ENCODE measurements at regions not wholly inside any gene's neighbourhood (a gene's known extent, or its start where the extent isn't known, plus 50 kb on each side); places are given as distances from the start of the nearest gene placed in this dataset.

DNA sequence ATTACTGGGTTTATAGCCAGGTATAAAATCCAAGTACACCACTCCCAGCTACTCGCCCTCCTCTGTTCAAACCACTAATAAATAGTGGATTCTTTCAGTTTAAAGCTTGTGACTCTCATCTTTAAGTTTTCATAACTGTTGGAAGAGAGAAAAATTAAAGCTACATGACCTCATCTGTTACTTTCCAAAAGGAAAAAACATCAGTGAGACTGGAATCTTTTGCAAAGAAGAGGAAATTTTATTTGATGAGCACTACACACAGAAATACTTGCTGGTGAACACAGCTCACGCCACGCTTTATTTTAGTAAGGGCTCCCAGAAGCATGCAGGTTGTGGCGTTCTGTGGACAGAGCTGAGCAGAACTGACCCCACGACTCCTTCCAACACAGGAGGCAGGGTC is 527.0 kb upstream of the MGMT start:
- Mint-ChIP-seq H3K27me3 (peaks cover 3% of the 10 kb centered on the region), H3K4me1 (no peaks in the 10 kb centered on the region), H3K27ac (no peak overlapping the region), H3K4me3 (no peak overlapping the region), H3K36me3 (no peaks in the 10 kb centered on the region), H3K9me3 (peaks cover 11% of the 10 kb centered on the region)
- CTCF ChIA-PET: no interaction called here
- DNase-seq: no peak

- H3K9me3 Mint-ChIP-seq: peaks cover 27% of the 10 kb centered on the region
- CTCF ChIA-PET: no interaction called here
- DNase-seq: no peak
- H3K4me1 Mint-ChIP-seq: no peaks in the 10 kb centered on the region
- no peaks in the 10 kb centered on the region for H3K36me3 Mint-ChIP-seq
- H3K27me3 Mint-ChIP-seq: peaks cover 3% of the 10 kb centered on the region
- no peak overlapping the region for H3K4me3 Mint-ChIP-seq
- no peak overlapping the region for H3K27ac Mint-ChIP-seq
These were observed 523.9 kb upstream of the MGMT start for GRCh38 chr10:128943111-128943510.

DNA sequence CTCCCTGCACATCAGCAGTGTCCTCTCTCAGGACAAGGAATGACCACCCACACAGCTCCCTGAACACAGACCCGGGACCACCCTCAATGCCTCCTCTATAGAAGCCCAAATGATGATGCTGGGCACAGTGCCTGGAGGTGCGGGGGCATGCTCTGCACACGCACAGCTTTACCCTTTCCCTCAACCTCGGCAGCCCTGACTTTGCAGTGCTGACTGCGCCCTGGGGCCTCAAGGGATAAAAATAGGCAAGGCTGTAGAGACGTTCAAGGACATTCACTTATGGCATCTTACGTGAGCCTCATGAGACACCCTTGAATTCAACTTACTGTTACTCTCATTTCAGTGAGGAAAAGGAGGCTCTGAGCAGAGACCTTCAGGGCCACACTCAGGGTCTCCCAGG is 521.6 kb upstream of the MGMT start:
- Mint-ChIP-seq H3K4me3 (no peak overlapping the region), H3K27ac (no peak overlapping the region), H3K27me3 (no peaks in the 10 kb centered on the region), H3K4me1 (no peaks in the 10 kb centered on the region), H3K36me3 (no peaks in the 10 kb centered on the region), H3K9me3 (peaks cover 27% of the 10 kb centered on the region)
- CTCF ChIA-PET: no interaction called here
- no peak for DNase-seq

GRCh38 chr10:128950159-128950915 is 516.7 kb upstream of the MGMT start:
- Mint-ChIP-seq H3K27me3 (no peaks in the 10 kb centered on the region), H3K4me3 (no peak overlapping the region), H3K36me3 (no peaks in the 10 kb centered on the region), H3K4me1 (no peaks in the 10 kb centered on the region), H3K9me3 (peaks cover 13% of the 10 kb centered on the region), H3K27ac (no peak overlapping the region)
- CTCF ChIA-PET: no interaction called here
- DNase-seq: no peak

DNA sequence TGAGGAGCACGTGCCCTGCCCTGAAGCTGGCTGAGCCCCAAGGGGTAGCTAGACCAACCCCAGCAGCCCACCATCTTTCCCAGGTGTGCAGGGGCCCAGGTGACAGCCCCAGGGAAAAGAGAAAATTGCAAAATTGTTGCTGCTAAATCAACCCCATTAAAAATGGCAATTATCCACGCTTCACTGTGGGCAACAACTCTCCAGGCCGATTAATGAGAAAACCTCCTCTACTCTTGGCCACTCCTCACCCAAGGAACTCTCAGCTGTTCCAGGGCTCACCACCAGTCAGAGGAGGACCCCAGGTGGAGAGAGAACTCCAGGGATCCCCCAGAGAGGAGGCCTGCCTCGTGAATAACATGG is 516.1 kb upstream of the MGMT start:
- Mint-ChIP-seq H3K27ac (no peak overlapping the region), H3K9me3 (peaks cover 12% of the 10 kb centered on the region), H3K27me3 (no peaks in the 10 kb centered on the region), H3K36me3 (no peaks in the 10 kb centered on the region), H3K4me3 (no peak overlapping the region), H3K4me1 (no peaks in the 10 kb centered on the region)
- DNase-seq: no peak
- CTCF ChIA-PET: no interaction called here

DNA sequence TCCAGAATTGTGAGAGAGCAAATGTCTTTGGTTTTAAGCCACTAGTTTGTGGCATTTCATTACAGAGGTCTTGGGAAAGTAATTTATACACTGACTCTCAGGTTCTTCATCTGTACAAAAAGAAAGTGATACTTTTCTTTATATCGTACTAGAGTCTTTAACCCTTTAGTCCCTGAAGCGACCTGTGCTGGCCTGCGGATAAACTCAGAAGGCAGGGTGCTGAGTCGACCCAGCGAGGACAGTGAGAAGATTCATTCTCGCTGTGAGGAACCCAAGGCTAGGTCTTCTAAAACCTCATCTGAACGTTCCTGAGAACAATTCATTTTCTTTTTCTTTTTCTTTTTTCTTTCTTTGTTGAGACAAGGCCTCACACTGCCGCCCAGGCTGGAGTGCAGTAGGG is 514.2 kb upstream of the MGMT start:
- no peaks in the 10 kb centered on the region for H3K9me3 Mint-ChIP-seq
- no peaks in the 10 kb centered on the region for H3K36me3 Mint-ChIP-seq
- CTCF ChIA-PET: no interaction called here
- H3K27me3 Mint-ChIP-seq: no peaks in the 10 kb centered on the region
- DNase-seq: no peak
- no peak overlapping the region for H3K27ac Mint-ChIP-seq
- no peaks in the 10 kb centered on the region for H3K4me1 Mint-ChIP-seq
- no peak overlapping the region for H3K4me3 Mint-ChIP-seq

GRCh38 chr10:128956149-128956548 is 510.9 kb upstream of the MGMT start:
- no peak overlapping the region for H3K27ac Mint-ChIP-seq
- H3K36me3 Mint-ChIP-seq: no peaks in the 10 kb centered on the region
- no peak overlapping the region for H3K4me3 Mint-ChIP-seq
- CTCF ChIA-PET: no interaction called here
- no peaks in the 10 kb centered on the region for H3K4me1 Mint-ChIP-seq
- DNase-seq: no peak
- H3K27me3 Mint-ChIP-seq: no peaks in the 10 kb centered on the region
- no peaks in the 10 kb centered on the region for H3K9me3 Mint-ChIP-seq

- no peaks in the 10 kb centered on the region for H3K9me3 Mint-ChIP-seq
- H3K27ac Mint-ChIP-seq: no peak overlapping the region
- DNase-seq: no peak
- CTCF ChIA-PET: no interaction called here
- H3K4me1 Mint-ChIP-seq: no peaks in the 10 kb centered on the region
- no peaks in the 10 kb centered on the region for H3K27me3 Mint-ChIP-seq
- H3K4me3 Mint-ChIP-seq: no peak overlapping the region
- no peaks in the 10 kb centered on the region for H3K36me3 Mint-ChIP-seq
These were observed 509.8 kb upstream of the MGMT start for GRCh38 chr10:128957221-128957620.

DNA sequence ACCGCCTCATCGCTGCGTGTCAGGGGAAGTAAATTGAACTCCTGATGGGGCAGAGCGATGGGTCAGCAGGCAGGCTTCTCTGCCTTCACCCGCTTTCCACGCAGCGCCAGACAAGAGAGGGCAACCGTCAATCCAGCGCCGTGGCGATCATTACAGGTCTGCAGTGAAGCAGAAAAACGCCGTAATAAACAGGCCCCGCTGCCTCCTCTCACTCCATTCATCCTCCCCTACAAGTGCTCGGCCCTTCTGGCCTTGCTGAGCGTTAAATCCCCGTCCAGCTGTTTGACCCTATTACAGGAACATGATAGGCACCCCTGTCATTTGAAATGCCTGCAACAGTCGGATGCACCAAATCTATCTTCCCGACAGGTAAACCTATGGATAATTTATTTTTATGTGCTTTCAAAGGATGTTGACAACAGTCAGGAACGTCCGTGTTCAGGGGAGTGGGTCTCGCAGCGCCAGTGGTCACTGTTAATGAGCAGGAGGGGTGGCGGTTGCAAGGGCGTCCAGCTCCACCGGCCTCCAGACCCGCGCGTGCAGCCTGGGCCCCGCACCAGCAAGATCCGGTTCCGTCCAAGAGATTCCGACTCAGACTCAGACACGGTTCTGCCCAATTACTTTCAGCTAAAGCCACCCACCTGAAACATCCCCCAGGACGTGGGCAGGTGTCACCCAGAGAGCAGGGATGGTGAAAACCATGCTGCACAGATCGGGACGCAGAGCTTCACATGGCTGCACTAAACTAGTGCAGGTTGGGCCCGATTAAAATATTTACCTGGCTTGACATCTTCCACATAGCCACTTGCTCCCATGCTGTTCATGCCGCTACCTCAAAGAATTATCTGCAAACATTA is 508.0 kb upstream of the MGMT start:
- no peak for DNase-seq
- H3K36me3 Mint-ChIP-seq: no peaks in the 10 kb centered on the region
- no peak overlapping the region for H3K4me3 Mint-ChIP-seq
- H3K9me3 Mint-ChIP-seq: no peaks in the 10 kb centered on the region
- CTCF ChIA-PET: no interaction called here
- H3K4me1 Mint-ChIP-seq: no peaks in the 10 kb centered on the region
- H3K27ac Mint-ChIP-seq: no peak overlapping the region
- no peaks in the 10 kb centered on the region for H3K27me3 Mint-ChIP-seq

GRCh38 chr10:128959746-128960145 is 507.3 kb upstream of the MGMT start:
- Mint-ChIP-seq H3K4me3 (no peak overlapping the region), H3K9me3 (no peaks in the 10 kb centered on the region), H3K36me3 (no peaks in the 10 kb centered on the region), H3K27ac (no peak overlapping the region), H3K27me3 (no peaks in the 10 kb centered on the region), H3K4me1 (no peaks in the 10 kb centered on the region)
- no peak for DNase-seq
- CTCF ChIA-PET: no interaction called here

- no peak for DNase-seq
- H3K27ac Mint-ChIP-seq: no peak overlapping the region
- CTCF ChIA-PET: no interaction called here
- no peaks in the 10 kb centered on the region for H3K4me1 Mint-ChIP-seq
- no peaks in the 10 kb centered on the region for H3K27me3 Mint-ChIP-seq
- no peak overlapping the region for H3K4me3 Mint-ChIP-seq
- H3K36me3 Mint-ChIP-seq: no peaks in the 10 kb centered on the region
- H3K9me3 Mint-ChIP-seq: no peaks in the 10 kb centered on the region
These were observed 506.5 kb upstream of the MGMT start for GRCh38 chr10:128960517-128960916.

GRCh38 chr10:128962182-128962581 is 504.9 kb upstream of the MGMT start:
- Mint-ChIP-seq H3K4me1 (no peaks in the 10 kb centered on the region), H3K4me3 (no peak overlapping the region), H3K36me3 (no peaks in the 10 kb centered on the region), H3K9me3 (no peaks in the 10 kb centered on the region), H3K27ac (no peak overlapping the region), H3K27me3 (peaks cover 4% of the 10 kb centered on the region)
- CTCF ChIA-PET: no interaction called here
- no peak for DNase-seq

GRCh38 chr10:128963211-128964099 is 503.6 kb upstream of the MGMT start:
- H3K4me1 Mint-ChIP-seq: no peaks in the 10 kb centered on the region
- no peaks in the 10 kb centered on the region for H3K9me3 Mint-ChIP-seq
- peaks cover 4% of the 10 kb centered on the region for H3K27me3 Mint-ChIP-seq
- no peak overlapping the region for H3K4me3 Mint-ChIP-seq
- no peaks in the 10 kb centered on the region for H3K36me3 Mint-ChIP-seq
- CTCF ChIA-PET: no interaction called here
- no peak overlapping the region for H3K27ac Mint-ChIP-seq
- DNase-seq: no peak

- H3K9me3 Mint-ChIP-seq: no peaks in the 10 kb centered on the region
These were observed 503.0 kb upstream of the MGMT start for GRCh38 chr10:128964100-128964403.

More at GRCh38 chr10:128964100-128964403, 503.0 kb upstream of the MGMT start:
- CTCF ChIA-PET: no interaction called here
- Mint-ChIP-seq H3K27me3 (peaks cover 4% of the 10 kb centered on the region), H3K36me3 (no peaks in the 10 kb centered on the region), H3K4me3 (no peak overlapping the region), H3K27ac (no peak overlapping the region), H3K4me1 (no peaks in the 10 kb centered on the region)
- no peak for DNase-seq

All from activated naive CD4-positive, alpha-beta T cell treated with anti-CD3 and anti-CD28 coated beads, Interleukin-2, amount 10 ng/mL, durations not matched to agents 7 days and 5 days (primary cell).